ENCODE measurements at regions not wholly inside any gene's neighbourhood (a gene's known extent, or its start where the extent isn't known, plus 50 kb on each side); places are given as distances from the start of the nearest gene placed in this dataset.
"Not testable (repeated sequence)": the region's sequence is repeated elsewhere in the genome, so short reads cannot be mapped to it uniquely, and the experiment has no call there.

- TF ChIP-seq CTCF (IDR thresholded peaks at IDR 0.05); POLR2A (IDR thresholded peaks at IDR 0.05; ENCODE audit: low read depth); EP300 (IDR thresholded peaks at IDR 0.05): not testable (repeated sequence)
Measured at GRCh38 chr20:25771818-25772217, 75.2 kb upstream of the ZNF337 start.

Measured in esophagus muscularis mucosa (tissue), 4 donors.